ENCODE measurements at regions not wholly inside any gene's neighbourhood (a gene's known extent, or its start where the extent isn't known, plus 50 kb on each side); places are given as distances from the start of the nearest gene placed in this dataset.

DNA sequence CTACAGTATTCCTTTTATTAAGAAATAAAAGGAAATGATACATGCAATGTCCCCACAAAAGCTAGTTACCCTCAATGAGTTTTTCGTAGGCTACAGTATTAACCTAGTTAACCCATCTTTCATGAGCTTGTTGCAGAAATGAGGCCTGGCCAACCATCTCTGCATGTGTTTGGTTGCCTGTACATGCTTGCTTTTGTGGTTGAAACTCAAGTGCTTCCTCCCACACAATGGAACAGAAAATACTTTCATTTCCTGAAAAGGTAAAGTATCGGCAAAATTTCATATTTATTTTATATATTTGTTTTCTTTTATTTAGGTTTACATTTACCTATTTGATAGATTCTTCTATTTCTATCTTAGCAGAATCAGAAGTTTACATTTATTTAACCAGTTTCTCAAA lies 214.6 kb upstream of the FAM241A start:
- peaks cover 19% of the 10 kb centered on the region for H3K4me1 Mint-ChIP-seq (ENCODE audit: low read depth)
- H3K27me3 Mint-ChIP-seq (ENCODE audit: insufficient read depth), result no peaks in the 10 kb centered on the region; the same call in 1 of the 2 replicates
- H3K4me3 Mint-ChIP-seq, result no peak overlapping the region
- H3K9me3 Mint-ChIP-seq, result no peaks in the 10 kb centered on the region
- TF ChIP-seq, protein P1, sequence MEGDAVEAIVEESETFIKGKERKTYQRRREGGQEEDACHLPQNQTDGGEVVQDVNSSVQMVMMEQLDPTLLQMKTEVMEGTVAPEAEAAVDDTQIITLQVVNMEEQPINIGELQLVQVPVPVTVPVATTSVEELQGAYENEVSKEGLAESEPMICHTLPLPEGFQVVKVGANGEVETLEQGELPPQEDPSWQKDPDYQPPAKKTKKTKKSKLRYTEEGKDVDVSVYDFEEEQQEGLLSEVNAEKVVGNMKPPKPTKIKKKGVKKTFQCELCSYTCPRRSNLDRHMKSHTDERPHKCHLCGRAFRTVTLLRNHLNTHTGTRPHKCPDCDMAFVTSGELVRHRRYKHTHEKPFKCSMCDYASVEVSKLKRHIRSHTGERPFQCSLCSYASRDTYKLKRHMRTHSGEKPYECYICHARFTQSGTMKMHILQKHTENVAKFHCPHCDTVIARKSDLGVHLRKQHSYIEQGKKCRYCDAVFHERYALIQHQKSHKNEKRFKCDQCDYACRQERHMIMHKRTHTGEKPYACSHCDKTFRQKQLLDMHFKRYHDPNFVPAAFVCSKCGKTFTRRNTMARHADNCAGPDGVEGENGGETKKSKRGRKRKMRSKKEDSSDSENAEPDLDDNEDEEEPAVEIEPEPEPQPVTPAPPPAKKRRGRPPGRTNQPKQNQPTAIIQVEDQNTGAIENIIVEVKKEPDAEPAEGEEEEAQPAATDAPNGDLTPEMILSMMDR (IDR thresholded peaks at IDR 0.05), result no peak
- no peak overlapping the region for H3K27ac Mint-ChIP-seq
- DNase-seq, result no peak
- H3K36me3 Mint-ChIP-seq (ENCODE audit: low read depth), result no peaks in the 10 kb centered on the region

DNA sequence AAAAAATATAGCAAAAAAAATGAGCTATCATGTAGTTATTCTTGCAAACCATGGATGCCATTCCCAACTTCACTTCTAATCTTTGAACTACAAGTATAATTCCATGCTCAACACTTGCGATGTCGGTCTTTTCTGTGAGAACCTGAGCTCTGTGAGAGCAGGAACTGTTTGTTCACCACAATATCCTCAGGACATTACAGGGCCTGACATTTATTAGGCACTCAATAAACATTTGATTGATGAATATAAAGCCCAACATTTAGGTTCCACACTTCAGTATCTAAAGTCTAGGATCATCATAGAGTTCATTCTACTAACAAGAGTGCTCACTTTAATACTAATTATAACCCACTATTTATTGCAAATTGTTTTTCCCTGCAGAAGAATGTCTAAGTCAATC lies 211.6 kb upstream of the FAM241A start:
- DNase-seq, result no peak
- H3K36me3 Mint-ChIP-seq (ENCODE audit: low read depth), result no peaks in the 10 kb centered on the region

DNA sequence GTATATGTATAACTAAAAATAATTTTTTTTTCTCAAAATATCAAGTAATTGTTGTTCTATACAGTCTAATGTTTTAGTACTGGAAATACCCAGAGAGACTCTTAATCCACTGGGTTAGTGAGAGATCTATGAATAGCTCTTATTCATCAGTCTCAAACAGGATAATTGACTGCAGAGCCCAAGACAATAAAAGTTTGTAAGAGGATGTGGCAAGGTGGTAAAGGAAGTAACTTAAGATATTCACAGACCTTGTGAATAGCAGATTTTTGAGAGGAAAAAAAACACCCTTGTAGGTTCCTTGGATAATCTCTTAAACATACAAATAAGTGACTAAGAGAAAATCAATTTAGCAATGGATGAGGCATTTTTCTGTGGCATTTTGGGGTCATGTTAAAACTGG lies 210.9 kb upstream of the FAM241A start:
- Mint-ChIP-seq H3K27me3 (ENCODE audit: insufficient read depth) (no peaks in the 10 kb centered on the region; the same call in 1 of the 2 replicates), H3K9me3 (no peaks in the 10 kb centered on the region), H3K27ac (no peak overlapping the region), H3K4me3 (no peak overlapping the region), H3K4me1 (ENCODE audit: low read depth) (peaks cover 23% of the 10 kb centered on the region), H3K36me3 (ENCODE audit: low read depth) (no peaks in the 10 kb centered on the region)
- no peak for DNase-seq
- TF ChIP-seq, protein P1 (IDR thresholded peaks at IDR 0.05), result no peak

More for the DNA sequence above, 211.6 kb upstream of the FAM241A start:
- no peak overlapping the region for H3K4me3 Mint-ChIP-seq
- peaks cover 24% of the 10 kb centered on the region for H3K4me1 Mint-ChIP-seq (ENCODE audit: low read depth)
- H3K9me3 Mint-ChIP-seq, result no peaks in the 10 kb centered on the region
- TF ChIP-seq, protein P1 (IDR thresholded peaks at IDR 0.05), result no peak
- H3K27me3 Mint-ChIP-seq (ENCODE audit: insufficient read depth), result no peaks in the 10 kb centered on the region; the same call in 1 of the 2 replicates
- H3K27ac Mint-ChIP-seq, result no peak overlapping the region

DNA sequence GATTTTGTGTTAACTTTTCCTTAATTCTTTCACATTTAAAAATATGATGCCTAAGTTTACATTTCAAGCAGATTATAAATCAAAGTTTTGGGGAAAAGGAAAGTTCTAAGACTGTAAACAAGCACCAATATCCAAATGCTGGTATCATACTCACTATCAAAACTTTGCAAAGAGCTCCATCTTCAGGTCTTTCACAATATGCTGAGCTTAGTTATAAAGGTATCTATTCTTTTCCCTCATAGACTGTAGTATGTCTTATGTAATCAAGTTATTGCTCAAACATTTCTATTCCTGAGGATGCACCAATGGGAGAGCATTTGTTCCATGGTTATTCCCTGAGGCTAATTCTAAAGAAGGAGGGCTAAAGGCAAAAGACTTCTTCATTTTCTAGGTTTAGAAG lies 207.9 kb upstream of the FAM241A start:
- TF ChIP-seq, protein P1 (IDR thresholded peaks at IDR 0.05), result peak; percentile 74
- Mint-ChIP-seq H3K27me3 (ENCODE audit: insufficient read depth) (no peaks in the 10 kb centered on the region; the same call in 1 of the 2 replicates), H3K27ac (no peak overlapping the region), H3K4me1 (ENCODE audit: low read depth) (peaks cover 23% of the 10 kb centered on the region), H3K4me3 (no peak overlapping the region), H3K9me3 (no peaks in the 10 kb centered on the region), H3K36me3 (ENCODE audit: low read depth) (no peaks in the 10 kb centered on the region)
- DNase-seq, result peak; percentile 35

DNA sequence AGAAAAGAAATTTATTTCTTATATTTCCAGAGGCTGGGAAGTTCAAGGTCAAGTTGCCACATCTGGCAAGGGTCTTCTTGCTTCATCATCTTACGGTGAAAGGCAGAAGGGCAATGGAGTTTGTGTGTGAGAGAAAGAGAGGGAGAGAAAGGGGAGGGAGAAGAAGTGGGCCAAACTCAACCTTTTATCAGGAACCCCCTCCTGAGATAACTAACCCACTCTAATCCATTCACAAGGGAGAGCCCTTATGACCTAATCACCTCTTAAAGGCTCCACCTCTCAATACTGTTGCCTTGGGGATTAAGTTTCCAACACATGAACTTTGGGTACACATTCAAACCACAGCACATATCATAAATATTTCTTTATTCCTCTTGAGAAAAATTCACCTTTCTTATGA lies 203.3 kb upstream of the FAM241A start:
- Mint-ChIP-seq H3K27ac (no peak overlapping the region), H3K4me1 (ENCODE audit: low read depth) (peaks cover 18% of the 10 kb centered on the region), H3K27me3 (ENCODE audit: insufficient read depth) (no peaks in the 10 kb centered on the region), H3K4me3 (no peak overlapping the region), H3K9me3 (no peaks in the 10 kb centered on the region), H3K36me3 (ENCODE audit: low read depth) (no peaks in the 10 kb centered on the region)
- TF ChIP-seq, protein P1 (IDR thresholded peaks at IDR 0.05), result no peak
- no peak for DNase-seq

DNA sequence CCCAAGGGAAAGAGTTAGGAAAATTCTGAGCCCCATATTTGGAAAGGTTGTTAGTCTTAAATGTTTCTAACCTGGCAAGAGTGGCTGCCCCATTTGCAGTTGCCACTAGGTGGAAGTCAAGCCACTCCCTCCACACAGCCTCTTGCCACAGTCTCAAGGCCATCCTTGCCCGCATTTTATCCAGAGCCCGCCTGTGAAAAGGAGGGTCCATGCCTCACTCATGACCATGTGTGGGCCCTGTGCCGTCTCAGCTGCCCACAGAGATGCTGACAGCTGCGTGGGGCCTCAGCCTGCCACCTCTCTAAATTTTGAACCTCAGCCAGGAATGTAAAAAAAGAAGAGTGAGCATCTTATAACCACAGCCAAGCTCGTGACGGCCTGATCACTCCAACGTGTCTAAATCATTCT lies 201.5 kb upstream of the FAM241A start:
- TF ChIP-seq, protein P1 (IDR thresholded peaks at IDR 0.05), result peak; percentile 78
- DNase-seq, result peak; percentile 41

More for the DNA sequence above, 201.5 kb upstream of the FAM241A start:
- Mint-ChIP-seq H3K9me3 (no peaks in the 10 kb centered on the region), H3K27ac (no peak overlapping the region), H3K4me3 (no peak overlapping the region), H3K27me3 (ENCODE audit: insufficient read depth) (no peaks in the 10 kb centered on the region), H3K4me1 (ENCODE audit: low read depth) (peaks cover 8% of the 10 kb centered on the region), H3K36me3 (ENCODE audit: low read depth) (no peaks in the 10 kb centered on the region)
